Kidney (tissue), 13 donors: ENCODE measurements at regions not wholly inside any gene's neighbourhood (a gene's known extent, or its start where the extent isn't known, plus 50 kb on each side); places are given as distances from the start of the nearest gene placed in this dataset.

Experiments used
- DNase-seq, 5 donors: peaks; one replicate each; pipeline ENCODE4 v3.0.0-alpha.2; 2013 to 2020
- FAIRE-seq: peaks from 2 replicates; lab custom pipeline; 2012; peaks lifted over from hg19 to GRCh38; lab: Jason Lieb, UNC
- H3K27ac ChIP-seq, 2 donors: one replicate each; pipeline ENCODE4 v1.7.0; 2013; ENCODE audit warnings: low read depth in 2 of 2, low read length in 2 of 2, inconsistent platforms in 1 of 2
- H3K27me3 ChIP-seq: one replicate; pipeline ENCODE4 v1.7.1; 2013; ENCODE audit warnings: low read length, inconsistent platforms; ENCODE audit not compliant: control insufficient read depth, insufficient read depth
- H3K36me3 ChIP-seq, 3 donors: one replicate each; pipeline versions ENCODE4 v1.7.0 to v1.7.1; 2013; ENCODE audit warnings: low read length in 3 of 3, control low read depth in 1 of 3, inconsistent platforms in 1 of 3; ENCODE audit not compliant: insufficient read depth in 3 of 3, control insufficient read depth in 2 of 3
- H3K4me1 ChIP-seq, 3 donors: one replicate each; pipeline versions ENCODE4 v1.7.0 to v1.7.1; 2013; ENCODE audit warnings: low read length in 3 of 3, inconsistent platforms in 1 of 3, low read depth in 1 of 3; ENCODE audit not compliant: control insufficient read depth in 2 of 3, insufficient read depth in 2 of 3
- H3K4me3 ChIP-seq, 3 donors: one replicate each; pipeline versions ENCODE4 v1.7.0 to v1.8.1; 2013; ENCODE audit warnings: low read length in 3 of 3, control low read depth in 1 of 3, inconsistent platforms in 1 of 3
- H3K9ac ChIP-seq, 3 donors: one replicate each; pipeline versions ENCODE4 v1.7.0 to v1.7.1; 2013; ENCODE audit warnings: low read length in 3 of 3, control low read depth in 1 of 3, inconsistent platforms in 1 of 3
- H3K9me3 ChIP-seq, 3 donors: one replicate each; pipeline versions ENCODE4 v1.7.0 to v1.7.1; 2013; ENCODE audit warnings: low read length in 3 of 3, control low read depth in 1 of 3, inconsistent platforms in 1 of 3; ENCODE audit not compliant: control insufficient read depth in 2 of 3, insufficient read depth in 1 of 3
- intact Hi-C: fragments of 100-400 bp; cut with DNase I; formaldehyde crosslinking; loops from one replicate; pipeline ENCODE4 v1.11.1; 2022
- TF ChIP-seq, protein P1 (sequence below): IDR thresholded peaks from 3 replicates; pipeline ENCODE4 v1.5.1; 2012; ENCODE audit warnings: mild to moderate bottlenecking, moderate library complexity, borderline replicate concordance; ENCODE audit not compliant: insufficient read depth; ENCODE audit errors: extremely low read depth
- donor health status: control.
- donor health status: control.
- donor health status: control.
- donor health status: control.
- donor health status: control.
- donor health status: DM: yes; HTN: yes; CAD: no.
- donor health status: Normal renal cell carcinoma (clear cell type).

DNA sequence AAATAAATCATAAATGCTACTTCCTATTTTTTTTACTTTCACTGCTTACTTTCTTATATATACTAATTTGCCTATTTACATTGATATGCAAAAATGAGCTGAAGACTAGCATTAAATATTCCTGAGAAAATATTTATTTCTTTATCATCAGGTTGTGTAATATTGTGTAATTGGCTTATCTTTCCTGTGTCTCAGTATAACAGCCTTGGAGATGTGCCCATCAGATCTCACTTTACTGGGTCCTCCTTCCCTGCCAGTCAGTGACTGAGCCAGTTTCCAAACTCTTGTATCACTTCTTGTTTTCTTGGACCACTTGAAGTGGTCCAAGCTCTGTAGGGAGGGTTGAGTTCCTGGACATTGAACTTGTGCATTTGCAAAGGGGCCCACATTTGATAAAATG lies 900.0 kb downstream of the LUZP2 start:
- FAIRE-seq (no peak), DNase-seq (no peak)
- H3K4me3 ChIP-seq: no peak overlapping the region
- no peak overlapping the region for H3K27ac ChIP-seq
- no peaks in the 10 kb centered on the region for H3K27me3 ChIP-seq
- H3K4me1 ChIP-seq: no peaks in the 10 kb centered on the region
- no peaks in the 10 kb centered on the region for H3K36me3 ChIP-seq
- H3K9ac ChIP-seq: no peak overlapping the region
- intact Hi-C loops: no loop called here
- H3K9me3 ChIP-seq: no peaks in the 10 kb centered on the region
- TF ChIP-seq, protein P1, sequence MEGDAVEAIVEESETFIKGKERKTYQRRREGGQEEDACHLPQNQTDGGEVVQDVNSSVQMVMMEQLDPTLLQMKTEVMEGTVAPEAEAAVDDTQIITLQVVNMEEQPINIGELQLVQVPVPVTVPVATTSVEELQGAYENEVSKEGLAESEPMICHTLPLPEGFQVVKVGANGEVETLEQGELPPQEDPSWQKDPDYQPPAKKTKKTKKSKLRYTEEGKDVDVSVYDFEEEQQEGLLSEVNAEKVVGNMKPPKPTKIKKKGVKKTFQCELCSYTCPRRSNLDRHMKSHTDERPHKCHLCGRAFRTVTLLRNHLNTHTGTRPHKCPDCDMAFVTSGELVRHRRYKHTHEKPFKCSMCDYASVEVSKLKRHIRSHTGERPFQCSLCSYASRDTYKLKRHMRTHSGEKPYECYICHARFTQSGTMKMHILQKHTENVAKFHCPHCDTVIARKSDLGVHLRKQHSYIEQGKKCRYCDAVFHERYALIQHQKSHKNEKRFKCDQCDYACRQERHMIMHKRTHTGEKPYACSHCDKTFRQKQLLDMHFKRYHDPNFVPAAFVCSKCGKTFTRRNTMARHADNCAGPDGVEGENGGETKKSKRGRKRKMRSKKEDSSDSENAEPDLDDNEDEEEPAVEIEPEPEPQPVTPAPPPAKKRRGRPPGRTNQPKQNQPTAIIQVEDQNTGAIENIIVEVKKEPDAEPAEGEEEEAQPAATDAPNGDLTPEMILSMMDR: no peak

DNA sequence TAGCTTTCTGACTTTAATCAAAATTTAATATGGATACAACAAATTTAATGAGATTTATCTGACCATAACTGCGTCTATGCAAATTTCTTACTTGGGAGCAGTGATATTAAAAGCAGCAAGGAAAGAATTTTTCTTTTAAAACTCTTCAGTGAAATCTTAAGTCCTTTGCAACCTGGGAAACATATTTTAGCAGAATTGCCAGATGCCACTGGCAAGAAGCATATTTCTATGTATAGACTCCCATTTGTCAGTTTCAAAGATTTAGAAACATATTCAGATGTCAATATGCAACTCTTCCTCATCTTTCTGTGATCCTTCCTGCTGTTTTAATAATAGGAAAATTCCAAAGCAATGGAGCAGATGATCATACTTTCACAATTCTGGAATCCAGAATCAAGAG lies 911.3 kb downstream of the LUZP2 start:
- Histone ChIP-seq H3K9ac (no peak overlapping the region), H3K36me3 (no peaks in the 10 kb centered on the region), H3K9me3 (no peaks in the 10 kb centered on the region), H3K4me1 (no peaks in the 10 kb centered on the region), H3K27me3 (no peaks in the 10 kb centered on the region), H3K27ac (no peak overlapping the region), H3K4me3 (no peak overlapping the region)
- FAIRE-seq: no peak
- DNase-seq: no peak
- intact Hi-C loops: no loop called here
- TF ChIP-seq, protein P1: no peak

DNA sequence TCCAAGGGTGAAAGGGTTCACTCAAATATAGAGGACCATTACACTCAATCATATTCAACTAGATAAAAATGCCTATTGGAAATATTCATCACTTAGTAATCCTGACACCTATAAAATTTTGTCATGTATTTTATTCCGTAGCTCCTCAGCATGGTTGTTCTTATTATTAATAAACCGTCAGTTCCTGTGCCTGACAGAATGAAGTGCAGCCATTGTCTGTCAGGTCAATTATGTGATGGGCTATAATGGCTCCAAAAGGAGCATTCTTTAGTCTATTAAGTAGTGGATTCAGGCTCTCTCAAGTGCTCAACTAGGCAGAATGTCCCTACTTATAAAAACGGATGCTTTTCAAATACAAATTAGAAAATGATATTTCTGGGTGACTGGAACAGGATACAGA lies 916.1 kb upstream of the ANO3 start:
- TF ChIP-seq, protein P1: no peak
- DNase-seq: no peak
- H3K9me3 ChIP-seq: peaks cover 0 to 4% (median 0%) of the 10 kb centered on the region in 3 donors
- no peak overlapping the region for H3K9ac ChIP-seq
- H3K27me3 ChIP-seq: no peaks in the 10 kb centered on the region
- H3K4me3 ChIP-seq: no peak overlapping the region
- H3K4me1 ChIP-seq: no peaks in the 10 kb centered on the region
- no peak for FAIRE-seq
- H3K27ac ChIP-seq: no peak overlapping the region
- intact Hi-C loops: no loop called here
- no peaks in the 10 kb centered on the region for H3K36me3 ChIP-seq

DNA sequence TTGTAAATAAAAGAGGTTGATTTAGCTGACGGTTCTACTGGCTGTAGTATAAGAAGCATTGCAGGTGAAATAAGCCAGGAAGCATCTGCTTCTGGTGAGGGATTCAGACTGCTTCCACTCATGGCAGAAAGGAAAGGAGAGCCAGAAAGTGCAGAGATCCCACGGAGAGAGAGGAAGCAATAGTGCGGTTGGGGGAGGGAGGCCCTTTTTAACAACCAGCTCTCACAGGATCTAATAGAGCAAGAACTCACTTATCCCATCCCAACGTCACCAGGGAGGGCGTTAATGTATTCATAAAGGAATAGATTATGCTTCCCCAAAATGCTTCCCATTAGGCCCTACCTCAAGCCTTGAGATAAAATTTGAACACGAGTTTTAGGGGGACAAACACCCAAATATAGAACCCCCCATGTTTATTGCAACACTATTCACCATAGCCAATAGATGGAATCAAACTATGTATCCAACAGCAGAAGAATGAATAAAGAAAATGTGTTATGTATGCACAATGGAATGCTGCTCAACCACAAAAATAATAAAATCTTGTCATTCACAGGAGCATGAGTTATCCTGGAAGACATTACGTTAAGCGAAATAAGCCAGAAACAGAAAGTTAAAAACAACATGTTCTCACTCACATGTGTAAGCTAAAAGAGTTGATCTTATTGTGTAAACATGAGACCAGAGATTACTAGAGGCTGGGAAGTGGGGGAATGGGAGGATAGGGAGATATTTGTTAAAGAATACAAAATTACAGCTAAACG lies 908.3 kb upstream of the ANO3 start:
- intact Hi-C loops: no loop called here
- Histone ChIP-seq H3K4me1 (no peaks in the 10 kb centered on the region), H3K9ac (no peak overlapping the region), H3K36me3 (no peaks in the 10 kb centered on the region), H3K4me3 (no peak overlapping the region), H3K9me3 (peaks cover 0 to 4% (median 0%) of the 10 kb centered on the region in 3 donors), H3K27ac (no peak overlapping the region), H3K27me3 (no peaks in the 10 kb centered on the region)
- TF ChIP-seq, protein P1: no peak
- DNase-seq: no peak
- no peak for FAIRE-seq
